Heart left ventricle (tissue), 16 donors: ENCODE measurements at regions not wholly inside any gene's neighbourhood (a gene's known extent, or its start where the extent isn't known, plus 50 kb on each side); places are given as distances from the start of the nearest gene placed in this dataset.

Experiments used
- ATAC-seq, 4 donors: fragments of 200-7000 bp; cut with Tn5 transposase; one replicate each; pipeline ENCODE4 v1.9.1; 2020 to 2022; ENCODE audit warnings: moderate library complexity in 4 of 4, mild to moderate bottlenecking in 3 of 4, moderate number of reproducible peaks in 1 of 4
- DNase-seq, 5 donors: peaks; one replicate each; pipeline ENCODE4 v3.0.0-alpha.2; 2020
- H3K27ac ChIP-seq, 12 donors: fragments of 200-600 bp; sonication (generic) in 4 of 12; one replicate each; pipeline versions ENCODE4 v1.5.0 to v1.8.0; 2016 to 2022; ENCODE audit warnings: mild to moderate bottlenecking in 2 of 12
- H3K27me3 ChIP-seq, 9 donors: fragments of 200-600 bp; sonication (generic) in 2 of 9; one replicate each; pipeline versions ENCODE4 v1.5.1 to v1.8.0; 2016 to 2022; ENCODE audit warnings: mild to moderate bottlenecking in 3 of 9
- H3K36me3 ChIP-seq, 9 donors: fragments of 200-600 bp; sonication (generic) in 2 of 9; one replicate each; pipeline versions ENCODE4 v1.5.0 to v1.8.0; 2018 to 2022; ENCODE audit warnings: mild to moderate bottlenecking in 2 of 9
- H3K4me1 ChIP-seq, 12 donors: fragments of 200-600 bp; sonication (generic) in 4 of 12; one replicate each; pipeline versions ENCODE4 v1.5.0 to v1.8.0; 2016 to 2022; ENCODE audit warnings: mild to moderate bottlenecking in 3 of 12
- H3K4me3 ChIP-seq, 12 donors: fragments of 200-600 bp; sonication (generic) in 4 of 12; one replicate each; pipeline versions ENCODE4 v1.5.0 to v1.8.0; 2017 to 2022; ENCODE audit warnings: mild to moderate bottlenecking in 9 of 12, moderate library complexity in 4 of 12
- H3K9me3 ChIP-seq, 12 donors: fragments of 200-600 bp; sonication (generic) in 4 of 12; one replicate each; pipeline versions ENCODE4 v1.5.0 to v1.8.0; 2016 to 2022; ENCODE audit warnings: mild to moderate bottlenecking in 1 of 12
- CTCF ChIP-seq, 12 donors: fragments of 200-600 bp; sonication (generic) in 4 of 12; IDR thresholded peaks; one replicate each; pipeline versions ENCODE4 v1.5.0 to v1.8.0; 2018 to 2022; ENCODE audit warnings: antibody characterized with exemption in 12 of 12, mild to moderate bottlenecking in 5 of 12
- POLR2A ChIP-seq, 2 donors: fragments of 450-650 bp; IDR thresholded peaks; one replicate each; pipeline ENCODE4 v1.6.1; 2017; ENCODE audit warnings: antibody characterized with exemption in 2 of 2, mild to moderate bottlenecking in 2 of 2, moderate library complexity in 2 of 2
- WGBS, 4 donors: extraction: QIAGEN DNeasy Blood & Tissue Kit in 2 of 4; methylation state at CpG; one replicate each; pipeline versions ENCODE4 v1.1.5 to v1.1.7; 2013 to 2018; 5-methylcytosine and 5-hydroxymethylcytosine counted together
- intact Hi-C, 10 donors: fragments of 100-400 bp; cut with DNase I; formaldehyde crosslinking; loops; one replicate each; pipeline versions ENCODE4 v1.11.1 to v1.14.2; 2022
- donor health status: ischemic (EF 13 %, LVEDD 7.1; RV severe dilation, severe dysfunction).
- donor health status: healthy with polysubstance abuse.
- donor health status: DM: no; HTN: yes; CAD: no.
- donor health status: DM: no; HTN: no; CAD: no.
- donor health status: ischemic (EF 25% LVEDD 6.9; RV normal size, moderate dysfunction).
- donor health status: ischemic (EF 25% LVEDD 5.7; RV mildly dilated, moderate dysfunction).
- donor health status: healthy.
- donor health status: DM: yes; HTN: yes; CAD: no.
- donor health status: ischemic (EF 35%, LVEDD 5.7; RV mildly dilated, moderate dysfunction).
- donor health status: nonischemic (EF 11% LVEDD 7.7; RV severe dilation, severe dysfunction).
- donor health status: DM: yes; HTN: yes; CAD: no.
- donor health status: PGD.
- donor health status: ischemic (EF 29% LVEDD 5.4; RV normal size, mild dysfunction).
- donor health status: nonischemic (EF 23%, LVEDD 6.1; RV moderate dilation, normal function).

GRCh38 chr6:71395731-71396409 is 107.3 kb downstream of the OGFRL1 start:
- peaks cover 0 to 18% (median 6%) of the 10 kb centered on the region in 9 donors for H3K36me3 ChIP-seq
- no peaks in the 10 kb centered on the region for H3K27me3 ChIP-seq
- no peaks in the 10 kb centered on the region for H3K9me3 ChIP-seq
- intact Hi-C loops: no loop called here
- TF ChIP-seq CTCF (IDR thresholded peaks at IDR 0.05) (no peak), POLR2A (IDR thresholded peaks at IDR 0.05) (no peak)
- H3K27ac ChIP-seq: peak overlapping the region in 4 of 12 donors; percentile 13 to 42 (median 36)
- peaks cover 8 to 73% (median 49%) of the 10 kb centered on the region in 12 donors for H3K4me1 ChIP-seq
- no peak for ATAC-seq
- no peak overlapping the region for H3K4me3 ChIP-seq
- no peak for DNase-seq
- WGBS, 4 donors: 74 to 83% (median 77%) methylated on average over 3 of the region's 3 CpGs

GRCh38 chr6:71396410-71396801 is 107.8 kb downstream of the OGFRL1 start:
- no peak for ATAC-seq
- intact Hi-C loops: no loop called here
- no peaks in the 10 kb centered on the region for H3K9me3 ChIP-seq
- peaks cover 0 to 18% (median 6%) of the 10 kb centered on the region in 9 donors for H3K36me3 ChIP-seq
- H3K27ac ChIP-seq: no peak overlapping the region
- peaks cover 8 to 72% (median 44%) of the 10 kb centered on the region in 12 donors for H3K4me1 ChIP-seq
- no peaks in the 10 kb centered on the region for H3K27me3 ChIP-seq
- H3K4me3 ChIP-seq: no peak overlapping the region
- TF ChIP-seq CTCF (IDR thresholded peaks at IDR 0.05) (no peak), POLR2A (IDR thresholded peaks at IDR 0.05) (no peak)
- 92 to 99% (median 94%) methylated on average over 2 of the region's 2 CpGs for WGBS, 4 donors
- no peak for DNase-seq

GRCh38 chr6:71399279-71399678 is 110.7 kb downstream of the OGFRL1 start:
- no peaks in the 10 kb centered on the region for H3K9me3 ChIP-seq
- peaks cover 0 to 21% (median 6%) of the 10 kb centered on the region in 9 donors for H3K36me3 ChIP-seq
- DNase-seq (no peak), ATAC-seq (no peak)
- no peak for TF ChIP-seq CTCF (IDR thresholded peaks at IDR 0.05)
- no peak for TF ChIP-seq POLR2A (IDR thresholded peaks at IDR 0.05)
- no peak overlapping the region for H3K4me3 ChIP-seq
- no peaks in the 10 kb centered on the region for H3K27me3 ChIP-seq
- H3K4me1 ChIP-seq: peaks cover 5 to 64% (median 43%) of the 10 kb centered on the region in 12 donors
- intact Hi-C loops: no loop called here
- no peak overlapping the region for H3K27ac ChIP-seq
- WGBS, 4 donors: 49 to 98% (median 84%) methylated on average over 2 of the region's 2 CpGs

GRCh38 chr6:71400852-71401251 is 112.2 kb downstream of the OGFRL1 start:
- TF ChIP-seq POLR2A (IDR thresholded peaks at IDR 0.05): no peak
- TF ChIP-seq CTCF (IDR thresholded peaks at IDR 0.05): no peak
- intact Hi-C loops: no loop called here
- ATAC-seq: no peak
- Histone ChIP-seq H3K9me3 (no peaks in the 10 kb centered on the region), H3K4me1 (peaks cover 5 to 63% (median 38%) of the 10 kb centered on the region in 12 donors), H3K36me3 (peaks cover 0 to 21% (median 6%) of the 10 kb centered on the region in 9 donors), H3K27me3 (no peaks in the 10 kb centered on the region), H3K27ac (no peak overlapping the region), H3K4me3 (no peak overlapping the region)
- DNase-seq: no peak
